HEK293T (cell line): ENCODE measurements at regions not wholly inside any gene's neighbourhood (a gene's known extent, or its start where the extent isn't known, plus 50 kb on each side); places are given as distances from the start of the nearest gene placed in this dataset.

Experiments used
- CTCF ChIA-PET: fragments of 350-600 bp; formaldehyde crosslinking; extraction: SDS; loops from one replicate; lab custom pipeline; 2021; ENCODE audit warnings: antibody characterized with exemption, inconsistent platforms; lab: Yijun Ruan, JAX
- POLR2A ChIA-PET: fragments of 350-600 bp; formaldehyde crosslinking; extraction: SDS; loops from one replicate; lab custom pipeline; 2020; ENCODE audit warnings: antibody characterized with exemption, inconsistent platforms; lab: Yijun Ruan, JAX
- DNase-seq: peaks from one replicate; pipeline ENCODE4 v3.0.0; 2012; ENCODE audit warnings: mixed read lengths; ENCODE audit errors: extremely low spot score
- ARNT ChIP-seq: fragments of 450-650 bp; IDR thresholded peaks from 2 replicates; pipeline ENCODE4 v1.6.1; 2017; ENCODE audit warnings: mild to moderate bottlenecking
- BHLHE40 ChIP-seq: fragments of 450-650 bp; IDR thresholded peaks from 2 replicates; pipeline ENCODE4 v1.6.1; 2016; ENCODE audit warnings: mild to moderate bottlenecking, moderate library complexity, borderline replicate concordance
- CTBP1 ChIP-seq: fragments of 450-650 bp; IDR thresholded peaks from 2 replicates; pipeline ENCODE4 v1.6.1; 2016; ENCODE audit warnings: borderline replicate concordance
- ELF4 ChIP-seq: fragments of 450-650 bp; IDR thresholded peaks from 2 replicates; pipeline ENCODE4 v1.6.1; 2017; ENCODE audit warnings: antibody characterized with exemption
- FOXA1 ChIP-seq: fragments of 450-650 bp; IDR thresholded peaks from 2 replicates; pipeline ENCODE4 v1.6.1; 2016; ENCODE audit warnings: mild to moderate bottlenecking
- FOXK2 ChIP-seq: fragments of 450-650 bp; IDR thresholded peaks from 2 replicates; pipeline ENCODE4 v1.6.1; 2016; ENCODE audit warnings: mild to moderate bottlenecking
- FOXM1 ChIP-seq: fragments of 450-650 bp; IDR thresholded peaks from 2 replicates; pipeline ENCODE4 v1.6.1; 2017; ENCODE audit warnings: mild to moderate bottlenecking, borderline replicate concordance
- HDGF ChIP-seq: fragments of 450-650 bp; IDR thresholded peaks from 2 replicates; pipeline ENCODE4 v1.6.1; 2017; ENCODE audit warnings: antibody characterized with exemption, borderline replicate concordance
- L3MBTL2 ChIP-seq: fragments of 450-650 bp; conservative IDR thresholded peaks from 2 replicates; pipeline ENCODE4 v1.6.1; 2016; ENCODE audit warnings: mild to moderate bottlenecking
- LEF1 ChIP-seq: fragments of 450-650 bp; IDR thresholded peaks from 2 replicates; pipeline ENCODE4 v1.6.1; 2017; ENCODE audit warnings: mild to moderate bottlenecking, borderline replicate concordance
- NFRKB ChIP-seq: fragments of 450-650 bp; IDR thresholded peaks from 2 replicates; pipeline ENCODE4 v1.6.1; 2016; ENCODE audit warnings: mild to moderate bottlenecking, moderate library complexity
- PKNOX1 ChIP-seq: fragments of 450-650 bp; IDR thresholded peaks from 2 replicates; pipeline ENCODE4 v1.6.1; 2016
- SP1 ChIP-seq: fragments of 450-650 bp; IDR thresholded peaks from 2 replicates; pipeline ENCODE4 v1.6.1; 2017
- SUZ12 ChIP-seq: fragments of 450-650 bp; IDR thresholded peaks from 2 replicates; pipeline ENCODE4 v1.6.1; 2016; ENCODE audit warnings: mild to moderate bottlenecking
- TARDBP ChIP-seq: fragments of 450-650 bp; IDR thresholded peaks from 2 replicates; pipeline ENCODE4 v1.6.1; 2016
- ZNF384 ChIP-seq: fragments of 450-650 bp; IDR thresholded peaks from 2 replicates; pipeline ENCODE4 v1.6.1; 2016

GRCh38 chr9:118177241-118177640 lies 473.0 kb downstream of the TLR4 start:
- ChIA-PET CTCF (no interaction called here), POLR2A (no interaction called here)
- no peak for DNase-seq
- TF ChIP-seq LEF1 (no peak), FOXM1 (no peak), FOXK2 (no peak), HDGF (no peak), CTBP1 (no peak), SUZ12 (no peak), L3MBTL2 (no peak), PKNOX1 (no peak)

- no peak for TF ChIP-seq ELF4
- no peak for TF ChIP-seq SP1
- TF ChIP-seq BHLHE40 = no peak
- TF ChIP-seq CTBP1 = no peak
- TF ChIP-seq SUZ12 = no peak
- no peak for TF ChIP-seq HDGF
- TF ChIP-seq FOXA1 = no peak
- TF ChIP-seq LEF1 = no peak
- no peak for TF ChIP-seq PKNOX1
- CTCF ChIA-PET = no interaction called here
- POLR2A ChIA-PET = no interaction called here
- DNase-seq = no peak
Measured at GRCh38 chr9:118183576-118183975, 479.4 kb downstream of the TLR4 start.

- no peak for DNase-seq
- TF ChIP-seq BHLHE40 = no peak
- TF ChIP-seq FOXA1 = no peak
- no peak for TF ChIP-seq ELF4
- no peak for TF ChIP-seq ZNF384
- TF ChIP-seq L3MBTL2 = no peak
- TF ChIP-seq LEF1 = no peak
- no peak for TF ChIP-seq FOXM1
- TF ChIP-seq FOXK2 = no peak
- TF ChIP-seq HDGF = no peak
- no peak for TF ChIP-seq CTBP1
- no peak for TF ChIP-seq SUZ12
- no peak for TF ChIP-seq TARDBP
- no peak for TF ChIP-seq PKNOX1
- ChIA-PET POLR2A (no interaction called here), CTCF (no interaction called here)
Measured at GRCh38 chr9:118187408-118187807, 483.2 kb downstream of the TLR4 start.

GRCh38 chr9:118189615-118190014 lies 485.4 kb downstream of the TLR4 start:
- CTCF ChIA-PET = no interaction called here

GRCh38 chr9:118192807-118193206 lies 488.6 kb downstream of the TLR4 start:
- ChIA-PET CTCF (no interaction called here), POLR2A (no interaction called here)
- DNase-seq = no peak
- TF ChIP-seq FOXA1 (no peak), NFRKB (no peak), L3MBTL2 (no peak), HDGF (no peak), ZNF384 (no peak), ELF4 (no peak), CTBP1 (no peak), TARDBP (no peak), PKNOX1 (no peak), SUZ12 (no peak), ARNT (no peak), FOXM1 (no peak), SP1 (no peak)

More at GRCh38 chr9:118189615-118190014, 485.4 kb downstream of the TLR4 start:
- POLR2A ChIA-PET = no interaction called here
- TF ChIP-seq LEF1 (no peak), ARNT (no peak), NFRKB (no peak), FOXM1 (no peak), TARDBP (no peak), FOXA1 (no peak), L3MBTL2 (no peak), CTBP1 (no peak), ZNF384 (no peak)
- no peak for DNase-seq

GRCh38 chr9:118209343-118209742 lies 505.1 kb downstream of the TLR4 start:
- ChIA-PET CTCF (no interaction called here), POLR2A (no interaction called here)
- no peak for DNase-seq
- TF ChIP-seq TARDBP = no peak
